ENCODE measurements at regions not wholly inside any gene's neighbourhood (a gene's known extent, or its start where the extent isn't known, plus 50 kb on each side); places are given as distances from the start of the nearest gene placed in this dataset.

GRCh38 chr2:5491523-5491922, 200.7 kb upstream of the SOX11 start:
- Mint-ChIP-seq H3K27me3 (no peaks in the 10 kb centered on the region), H3K4me3 (no peak overlapping the region), H3K27ac (no peak overlapping the region), H3K36me3 (ENCODE audit: low read depth) (no peaks in the 10 kb centered on the region), H3K4me1 (ENCODE audit: low read depth) (no peaks in the 10 kb centered on the region), H3K9me3 (no peaks in the 10 kb centered on the region)

- Mint-ChIP-seq H3K27me3 (no peaks in the 10 kb centered on the region), H3K4me1 (ENCODE audit: low read depth) (no peaks in the 10 kb centered on the region), H3K4me3 (no peak overlapping the region)
These were observed 198.9 kb upstream of the SOX11 start for GRCh38 chr2:5493256-5493655.

GRCh38 chr2:5494212-5494611, 198.0 kb upstream of the SOX11 start:
- no peaks in the 10 kb centered on the region for H3K4me1 Mint-ChIP-seq (ENCODE audit: low read depth)
- no peaks in the 10 kb centered on the region for H3K9me3 Mint-ChIP-seq
- H3K27ac Mint-ChIP-seq, result no peak overlapping the region
- no peak overlapping the region for H3K4me3 Mint-ChIP-seq
- H3K36me3 Mint-ChIP-seq (ENCODE audit: low read depth), result no peaks in the 10 kb centered on the region
- no peaks in the 10 kb centered on the region for H3K27me3 Mint-ChIP-seq

More at GRCh38 chr2:5493256-5493655, 198.9 kb upstream of the SOX11 start:
- Mint-ChIP-seq H3K27ac (no peak overlapping the region), H3K36me3 (ENCODE audit: low read depth) (no peaks in the 10 kb centered on the region), H3K9me3 (no peaks in the 10 kb centered on the region)

GRCh38 chr2:5495586-5495985, 196.6 kb upstream of the SOX11 start:
- Mint-ChIP-seq H3K4me3 (no peak overlapping the region), H3K9me3 (no peaks in the 10 kb centered on the region), H3K36me3 (ENCODE audit: low read depth) (no peaks in the 10 kb centered on the region), H3K27ac (no peak overlapping the region), H3K4me1 (ENCODE audit: low read depth) (no peaks in the 10 kb centered on the region), H3K27me3 (no peaks in the 10 kb centered on the region)

- Mint-ChIP-seq H3K9me3 (peaks cover under 1% of the 10 kb centered on the region), H3K27ac (no peak overlapping the region), H3K4me1 (ENCODE audit: low read depth) (no peaks in the 10 kb centered on the region), H3K27me3 (no peaks in the 10 kb centered on the region), H3K4me3 (no peak overlapping the region), H3K36me3 (ENCODE audit: low read depth) (no peaks in the 10 kb centered on the region)
These were observed 194.3 kb upstream of the SOX11 start for GRCh38 chr2:5497874-5498273.

GRCh38 chr2:5501807-5502206, 190.4 kb upstream of the SOX11 start:
- Mint-ChIP-seq H3K4me3 (no peak overlapping the region), H3K27ac (no peak overlapping the region), H3K4me1 (ENCODE audit: low read depth) (no peaks in the 10 kb centered on the region), H3K36me3 (ENCODE audit: low read depth) (no peaks in the 10 kb centered on the region), H3K27me3 (no peaks in the 10 kb centered on the region), H3K9me3 (peaks cover 6% of the 10 kb centered on the region)

GRCh38 chr2:5502385-5502784, 189.8 kb upstream of the SOX11 start:
- Mint-ChIP-seq H3K27ac (no peak overlapping the region), H3K4me1 (ENCODE audit: low read depth) (no peaks in the 10 kb centered on the region), H3K27me3 (no peaks in the 10 kb centered on the region), H3K4me3 (no peak overlapping the region), H3K9me3 (peaks cover 6% of the 10 kb centered on the region), H3K36me3 (ENCODE audit: low read depth) (no peaks in the 10 kb centered on the region)

GRCh38 chr2:5504756-5505155, 187.4 kb upstream of the SOX11 start:
- no peak overlapping the region for H3K4me3 Mint-ChIP-seq
- no peak overlapping the region for H3K27ac Mint-ChIP-seq
- H3K9me3 Mint-ChIP-seq, result peaks cover 6% of the 10 kb centered on the region
- H3K27me3 Mint-ChIP-seq, result no peaks in the 10 kb centered on the region
- H3K36me3 Mint-ChIP-seq (ENCODE audit: low read depth), result no peaks in the 10 kb centered on the region
- H3K4me1 Mint-ChIP-seq (ENCODE audit: low read depth), result no peaks in the 10 kb centered on the region

GRCh38 chr2:5507367-5507766, 184.8 kb upstream of the SOX11 start:
- Mint-ChIP-seq H3K36me3 (ENCODE audit: low read depth) (no peaks in the 10 kb centered on the region), H3K27ac (no peak overlapping the region), H3K9me3 (peaks cover 6% of the 10 kb centered on the region), H3K4me3 (no peak overlapping the region), H3K27me3 (no peaks in the 10 kb centered on the region), H3K4me1 (ENCODE audit: low read depth) (no peaks in the 10 kb centered on the region)

GRCh38 chr2:5509362-5509761, 182.8 kb upstream of the SOX11 start:
- no peak overlapping the region for H3K27ac Mint-ChIP-seq
- H3K36me3 Mint-ChIP-seq (ENCODE audit: low read depth), result no peaks in the 10 kb centered on the region
- no peaks in the 10 kb centered on the region for H3K4me1 Mint-ChIP-seq (ENCODE audit: low read depth)
- H3K9me3 Mint-ChIP-seq, result no peaks in the 10 kb centered on the region
- H3K4me3 Mint-ChIP-seq, result no peak overlapping the region
- no peaks in the 10 kb centered on the region for H3K27me3 Mint-ChIP-seq

- H3K4me1 Mint-ChIP-seq (ENCODE audit: low read depth), result no peaks in the 10 kb centered on the region
- no peaks in the 10 kb centered on the region for H3K27me3 Mint-ChIP-seq
- H3K27ac Mint-ChIP-seq, result no peak overlapping the region
- no peaks in the 10 kb centered on the region for H3K9me3 Mint-ChIP-seq
- no peak overlapping the region for H3K4me3 Mint-ChIP-seq
- H3K36me3 Mint-ChIP-seq (ENCODE audit: low read depth), result no peaks in the 10 kb centered on the region
These were observed 182.1 kb upstream of the SOX11 start for GRCh38 chr2:5510082-5510481.

- no peaks in the 10 kb centered on the region for H3K9me3 Mint-ChIP-seq
- no peak overlapping the region for H3K4me3 Mint-ChIP-seq
- H3K27me3 Mint-ChIP-seq, result no peaks in the 10 kb centered on the region
- no peaks in the 10 kb centered on the region for H3K4me1 Mint-ChIP-seq (ENCODE audit: low read depth)
- H3K36me3 Mint-ChIP-seq (ENCODE audit: low read depth), result no peaks in the 10 kb centered on the region
- H3K27ac Mint-ChIP-seq, result no peak overlapping the region
These were observed 176.5 kb upstream of the SOX11 start for GRCh38 chr2:5515693-5516092.

GRCh38 chr2:5519286-5519685, 172.9 kb upstream of the SOX11 start:
- Mint-ChIP-seq H3K4me1 (ENCODE audit: low read depth) (no peaks in the 10 kb centered on the region), H3K27ac (no peak overlapping the region), H3K9me3 (no peaks in the 10 kb centered on the region), H3K4me3 (no peak overlapping the region), H3K27me3 (no peaks in the 10 kb centered on the region), H3K36me3 (ENCODE audit: low read depth) (no peaks in the 10 kb centered on the region)

GRCh38 chr2:5520463-5520972, 171.7 kb upstream of the SOX11 start:
- Mint-ChIP-seq H3K4me3 (no peak overlapping the region), H3K4me1 (ENCODE audit: low read depth) (no peaks in the 10 kb centered on the region), H3K27ac (no peak overlapping the region), H3K27me3 (no peaks in the 10 kb centered on the region), H3K36me3 (ENCODE audit: low read depth) (no peaks in the 10 kb centered on the region), H3K9me3 (no peaks in the 10 kb centered on the region)

GRCh38 chr2:5521461-5521860, 170.7 kb upstream of the SOX11 start:
- Mint-ChIP-seq H3K27me3 (no peaks in the 10 kb centered on the region), H3K36me3 (ENCODE audit: low read depth) (no peaks in the 10 kb centered on the region), H3K4me1 (ENCODE audit: low read depth) (no peaks in the 10 kb centered on the region), H3K9me3 (no peaks in the 10 kb centered on the region), H3K27ac (no peak overlapping the region), H3K4me3 (no peak overlapping the region)

- Mint-ChIP-seq H3K36me3 (ENCODE audit: low read depth) (no peaks in the 10 kb centered on the region), H3K4me1 (ENCODE audit: low read depth) (no peaks in the 10 kb centered on the region), H3K27ac (no peak overlapping the region), H3K4me3 (no peak overlapping the region), H3K9me3 (no peaks in the 10 kb centered on the region), H3K27me3 (no peaks in the 10 kb centered on the region)
These were observed 167.6 kb upstream of the SOX11 start for GRCh38 chr2:5524551-5524950.

Measured in stimulated activated naive CD8-positive, alpha-beta T cell treated with anti-CD3 and anti-CD28 coated beads, Interleukin-15, Interleukin-2, amounts not matched to agents 100 ng/mL and 50 ng/mL, for 24 hours (primary cell).